HG03135 (cell line): ENCODE measurements at regions not wholly inside any gene's neighbourhood (a gene's known extent, or its start where the extent isn't known, plus 50 kb on each side); places are given as distances from the start of the nearest gene placed in this dataset.

Experiments
- ATAC-seq: cut with Tn5 transposase; IDR thresholded peaks from one replicate; pipeline ENCODE4 v1.9.1; 2021; ENCODE audit warnings: mild to moderate bottlenecking, moderate library complexity; ENCODE audit not compliant: unreplicated experiment

GRCh38 chr6:147063469-147064031 is 140.7 kb upstream of the STXBP5 start:
- ATAC-seq = no peak

DNA sequence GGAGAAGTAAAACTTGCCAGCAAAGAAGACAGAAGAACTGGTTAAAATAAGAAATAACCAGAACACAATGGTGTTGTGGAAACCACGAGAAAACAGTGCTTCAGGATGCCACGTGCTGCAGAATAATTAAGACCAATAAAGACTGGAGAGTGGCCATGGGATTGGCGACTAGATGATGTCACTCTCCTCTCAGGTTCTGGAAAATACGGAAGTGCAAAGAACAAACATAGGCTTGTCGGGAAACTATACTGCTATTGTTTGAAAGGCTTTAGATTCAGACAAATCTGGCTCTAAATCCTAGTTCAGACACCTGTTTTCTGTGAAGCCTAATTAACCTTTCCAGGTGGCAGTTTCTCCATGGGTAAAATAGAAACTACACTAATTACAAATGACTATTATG is 138.4 kb upstream of the STXBP5 start:
- no peak for ATAC-seq

- ATAC-seq = no peak
Measured at GRCh38 chr6:147067184-147067583, 137.0 kb upstream of the STXBP5 start.

GRCh38 chr6:147071776-147072175 is 132.4 kb upstream of the STXBP5 start:
- ATAC-seq = no peak

GRCh38 chr6:147075381-147075780 is 128.8 kb upstream of the STXBP5 start:
- no peak for ATAC-seq

DNA sequence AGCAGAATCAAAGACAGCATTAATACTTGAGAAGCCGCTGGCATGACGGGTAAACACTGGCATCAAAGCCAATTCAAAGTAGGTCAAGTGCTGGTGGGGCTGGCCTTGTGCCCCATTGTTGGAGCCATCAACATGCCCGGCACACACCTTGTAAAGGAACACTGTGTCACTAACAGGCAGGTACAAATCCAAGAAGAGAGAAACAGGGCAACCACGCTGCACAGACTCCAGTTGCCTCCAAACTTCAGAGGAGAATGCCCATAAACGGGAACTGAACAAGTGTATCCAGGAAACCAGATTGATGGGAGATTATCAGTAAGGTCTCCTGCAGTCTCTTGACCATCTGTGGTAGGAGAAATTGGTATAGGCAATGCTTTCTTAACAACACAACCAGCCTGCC is 127.0 kb upstream of the STXBP5 start:
- no peak for ATAC-seq

DNA sequence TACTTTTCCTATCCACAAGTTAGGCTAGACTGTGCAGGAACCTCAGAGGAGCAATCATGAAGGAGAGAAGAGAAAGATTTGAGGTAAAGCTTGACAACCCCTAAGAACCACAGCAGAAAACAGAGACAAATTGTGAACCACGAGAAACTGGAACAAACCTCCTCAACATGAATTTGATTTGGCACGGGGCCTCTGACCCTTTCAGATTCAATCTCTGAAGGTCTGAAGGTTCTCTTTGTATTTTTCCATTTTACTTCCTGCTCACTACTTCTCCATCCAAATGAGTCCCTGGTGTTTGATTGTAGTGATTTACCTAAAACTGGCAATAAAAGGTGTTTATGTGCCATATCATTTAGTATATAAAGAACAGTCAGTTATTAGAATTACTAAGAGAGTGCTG is 126.1 kb upstream of the STXBP5 start:
- no peak for ATAC-seq

DNA sequence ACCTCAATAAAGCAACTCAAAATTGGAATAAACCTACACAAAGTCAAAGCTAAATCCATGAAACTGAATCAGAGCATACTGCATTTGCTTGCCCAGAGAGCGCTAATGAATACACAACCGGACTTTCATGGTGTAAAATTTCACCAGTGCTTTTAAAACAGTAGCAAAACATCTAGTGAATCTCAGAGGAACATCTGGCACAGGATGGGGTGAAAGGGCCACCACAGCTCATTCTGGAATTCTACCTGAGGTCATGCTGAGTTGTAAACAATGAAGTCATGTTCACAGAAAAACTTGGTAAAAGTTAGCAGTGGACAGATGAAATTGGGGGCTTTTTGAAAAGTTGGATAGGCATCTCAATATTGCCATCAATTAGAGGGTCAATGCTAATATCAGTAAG is 125.6 kb upstream of the STXBP5 start:
- ATAC-seq = no peak

GRCh38 chr6:147080225-147080624 is 124.0 kb upstream of the STXBP5 start:
- no peak for ATAC-seq

GRCh38 chr6:147081076-147081609 is 123.1 kb upstream of the STXBP5 start:
- ATAC-seq = no peak

- ATAC-seq = no peak
Measured at GRCh38 chr6:147087641-147088040, 116.6 kb upstream of the STXBP5 start.

GRCh38 chr6:147088861-147089260 is 115.4 kb upstream of the STXBP5 start:
- ATAC-seq = no peak

- ATAC-seq = no peak
Measured at GRCh38 chr6:147095316-147095715, 108.9 kb upstream of the STXBP5 start.

GRCh38 chr6:147099974-147100373 is 104.2 kb upstream of the STXBP5 start:
- no peak for ATAC-seq

DNA sequence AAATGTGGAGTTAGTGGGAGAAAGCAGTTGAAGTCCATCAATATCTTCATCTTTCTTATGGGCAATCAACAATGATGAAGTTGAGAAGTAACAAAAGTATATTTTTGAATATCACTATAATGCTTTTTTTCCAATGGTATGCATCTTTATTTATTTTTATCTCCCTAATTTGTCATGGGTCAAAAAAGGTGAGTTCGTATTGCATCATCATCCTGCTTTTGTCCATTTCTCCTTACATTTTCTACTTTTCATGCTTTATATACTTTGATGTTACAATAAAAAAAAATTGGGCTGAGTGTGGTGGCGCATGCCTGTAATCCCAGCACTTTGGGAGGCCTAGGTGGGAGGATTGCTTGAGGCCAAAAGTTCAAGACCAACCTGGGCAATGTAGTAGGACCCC is 101.2 kb upstream of the STXBP5 start:
- ATAC-seq = no peak

DNA sequence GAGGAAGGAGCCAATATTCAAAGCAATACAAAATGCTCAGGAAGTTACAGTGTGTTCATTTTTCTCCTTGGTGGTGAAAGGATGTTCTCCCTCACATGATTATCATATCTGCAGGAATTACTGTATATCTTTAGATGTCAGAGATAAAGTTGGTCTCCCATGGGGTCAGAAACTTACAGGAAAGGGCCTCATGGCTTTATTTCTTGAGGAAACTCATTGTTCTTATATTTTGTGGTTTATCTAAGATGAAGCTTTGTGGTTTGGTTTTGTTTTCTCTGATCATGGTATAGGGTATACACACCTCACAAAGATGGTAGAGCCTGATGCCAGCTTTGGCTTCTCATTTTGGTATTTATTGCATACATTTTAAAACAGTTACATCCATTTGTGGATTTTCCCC is 100.5 kb upstream of the STXBP5 start:
- ATAC-seq = no peak

- ATAC-seq = no peak
Measured at GRCh38 chr6:147105786-147106185, 98.4 kb upstream of the STXBP5 start.

DNA sequence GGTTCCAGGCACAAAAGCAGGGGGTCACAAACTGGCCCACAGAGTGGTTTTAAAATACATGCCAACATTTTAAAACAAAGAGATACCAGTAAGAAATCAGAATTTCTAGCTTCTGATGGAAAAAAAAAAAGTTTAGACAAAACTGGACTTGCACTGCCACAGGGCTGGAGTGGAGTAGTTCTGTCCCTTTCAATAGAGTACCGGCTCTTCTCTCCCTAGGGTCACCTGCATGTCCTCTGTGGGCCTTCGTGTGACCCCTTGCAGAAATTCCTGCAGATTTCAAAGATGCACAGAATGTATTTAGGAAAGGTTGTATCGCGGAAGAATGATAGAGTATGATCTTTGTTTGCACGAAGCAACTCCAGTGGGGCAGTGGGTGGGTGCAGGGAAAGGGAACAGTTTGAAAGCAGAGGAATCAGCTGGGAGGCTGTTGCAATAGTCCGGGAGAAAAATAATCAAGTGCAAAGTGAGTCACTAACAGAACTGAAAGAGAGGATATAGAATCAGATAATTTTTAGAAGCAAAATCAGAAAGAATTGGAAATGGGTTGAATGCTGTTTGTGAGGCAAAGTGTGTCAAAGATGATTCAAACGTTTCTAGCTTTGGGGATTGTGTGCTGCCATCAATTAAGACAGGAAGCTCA is 97.3 kb upstream of the STXBP5 start:
- no peak for ATAC-seq

- no peak for ATAC-seq
Measured at GRCh38 chr6:147108259-147108910, 95.8 kb upstream of the STXBP5 start.

DNA sequence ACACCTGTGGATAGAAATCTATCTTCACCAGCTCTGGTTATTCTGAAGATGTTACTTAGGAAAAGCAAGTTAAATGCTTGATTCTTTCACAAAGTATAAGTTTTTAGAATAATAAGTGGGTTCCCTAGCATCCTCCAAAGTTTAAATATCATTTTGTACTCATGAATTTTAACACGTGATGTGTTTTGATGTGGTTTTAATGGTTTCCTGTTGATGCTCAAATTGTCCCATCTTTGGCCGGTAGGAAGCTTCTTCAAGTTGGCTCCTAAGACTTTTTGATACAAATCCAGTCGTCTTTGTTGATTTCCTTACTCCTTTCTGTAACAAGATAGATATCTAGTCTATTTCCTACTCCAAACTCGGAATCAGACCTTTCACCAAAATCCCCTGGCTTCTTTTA is 94.5 kb upstream of the STXBP5 start:
- no peak for ATAC-seq

- ATAC-seq = no peak
Measured at GRCh38 chr6:147116056-147116455, 88.2 kb upstream of the STXBP5 start.

DNA sequence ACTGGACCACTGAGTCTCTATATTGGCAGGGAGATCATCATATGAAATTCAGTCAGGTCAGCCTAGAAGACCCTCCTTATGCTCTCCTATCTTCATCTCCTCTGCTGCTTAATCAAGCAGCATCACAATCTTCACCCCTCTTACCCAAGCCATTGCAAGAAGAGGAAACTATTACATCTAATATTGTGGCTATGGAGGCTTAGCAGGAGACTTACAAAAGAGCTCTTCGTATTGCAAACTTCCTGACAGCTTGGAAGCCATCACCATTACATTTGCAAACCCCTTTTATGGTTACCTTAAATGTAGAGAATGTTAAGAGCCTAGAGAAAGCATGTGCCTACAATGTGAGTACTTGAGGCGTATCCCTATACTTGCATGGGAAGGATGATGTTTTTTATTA is 87.2 kb upstream of the STXBP5 start:
- no peak for ATAC-seq
